B cell (primary cell): ENCODE measurements at regions not wholly inside any gene's neighbourhood (a gene's known extent, or its start where the extent isn't known, plus 50 kb on each side); places are given as distances from the start of the nearest gene placed in this dataset.

Source experiments
- ATAC-seq: fragments of 200-7000 bp; cut with Tn5 transposase; one replicate; pipeline ENCODE4 v1.10.0; 2021; ENCODE audit warnings: low read depth, mild to moderate bottlenecking, moderate number of reproducible peaks, moderate library complexity
- CTCF ChIA-PET: fragments of 350-600 bp; sonication (Branson Sonifier 250); formaldehyde crosslinking; loops from one replicate; lab custom pipeline; 2021; ENCODE audit warnings: antibody characterized with exemption, inconsistent platforms; lab: Charles Lee
- POLR2A ChIA-PET: fragments of 350-600 bp; sonication (Branson Sonifier 250); formaldehyde crosslinking; loops from one replicate; lab custom pipeline; 2021; ENCODE audit warnings: antibody characterized with exemption; lab: Charles Lee
- DNase-seq: peaks from one replicate; pipeline ENCODE4 v3.0.0; 2013
- H2AFZ ChIP-seq: 2 replicates; pipeline ENCODE4 v1.6.1; 2012; ENCODE audit warnings: mild to moderate bottlenecking, low read depth, low read length; ENCODE audit not compliant: insufficient read depth, poor library complexity, severe bottlenecking
- H3K27ac ChIP-seq, 2 donors: 1 replicate in 1 of 2; 2 replicates in 1 of 2; pipeline ENCODE4 v1.5.1; 2012 to 2013; ENCODE audit warnings: low read length in 2 of 2, mild to moderate bottlenecking in 2 of 2, moderate library complexity in 1 of 2
- H3K27me3 ChIP-seq, 4 experiments: fragments of 200-600 bp in 1 of 4; sonication (generic) in 1 of 4; replicated peaks in 1 of 4; 1 replicate in 2 of 4; 2 replicates in 2 of 4; pipeline versions ENCODE4 v1.6.1 to v1.7.0; 2013 to 2016; ENCODE audit warnings: low read length in 3 of 4, mild to moderate bottlenecking in 2 of 4, mixed read lengths in 1 of 4, moderate library complexity in 1 of 4; ENCODE audit not compliant: insufficient read depth in 4 of 4, control insufficient read depth in 3 of 4; ENCODE audit errors: control extremely low read depth in 1 of 4
- H3K36me3 ChIP-seq, 2 experiments: replicated peaks in 1 of 2; 1 replicate in 1 of 2; 2 replicates in 1 of 2; pipeline versions ENCODE4 v1.6.1 to v1.7.1; 2013; ENCODE audit warnings: low read length in 1 of 2; ENCODE audit not compliant: insufficient read depth in 2 of 2, control insufficient read depth in 1 of 2; ENCODE audit errors: control extremely low read depth in 1 of 2, extremely low read depth in 1 of 2
- H3K4me1 ChIP-seq, 2 donors: fragments of 200-600 bp in 1 of 2; sonication (generic) in 1 of 2; 1 replicate in 1 of 2; 2 replicates in 1 of 2; pipeline versions ENCODE4 v1.5.1 to v1.6.1; 2013 to 2017; ENCODE audit warnings: low read length in 2 of 2; ENCODE audit not compliant: control insufficient read depth in 2 of 2, insufficient read depth in 2 of 2
- H3K4me2 ChIP-seq: replicated peaks from 2 replicates; pipeline ENCODE3; 2012; ENCODE audit warnings: mild to moderate bottlenecking, low read depth, low read length; ENCODE audit not compliant: poor library complexity, severe bottlenecking
- H3K4me3 ChIP-seq, 5 experiments: fragments of 200-600 bp in 1 of 5; sonication (generic) in 1 of 5; 1 replicate in 3 of 5; 2 replicates in 2 of 5; pipeline versions ENCODE4 v1.5.1 to v1.7.0; 2011 to 2016; ENCODE audit warnings: low read length in 4 of 5, mild to moderate bottlenecking in 4 of 5, low read depth in 2 of 5, control low read depth in 1 of 5, moderate library complexity in 1 of 5; ENCODE audit not compliant: insufficient read depth in 1 of 5; ENCODE audit errors: control extremely low read depth in 1 of 5, extremely low read depth in 1 of 5
- H3K79me2 ChIP-seq: fragments of 200-600 bp; sonication (generic); one replicate; pipeline ENCODE4 v1.6.0; 2016; ENCODE audit warnings: low read length; ENCODE audit not compliant: control insufficient read depth, insufficient read depth
- H3K9ac ChIP-seq: fragments of 200-600 bp; sonication (generic); 2 replicates; pipeline ENCODE4 v1.6.1; 2017; ENCODE audit warnings: mild to moderate bottlenecking, low read length, moderate library complexity
- H3K9me3 ChIP-seq, 3 donors: one replicate each; pipeline versions ENCODE4 v1.6.1 to v1.7.1; 2013; ENCODE audit warnings: low read length in 2 of 3; ENCODE audit not compliant: control insufficient read depth in 2 of 3, insufficient read depth in 1 of 3; ENCODE audit errors: control extremely low read depth in 1 of 3
- H4K20me1 ChIP-seq: 2 replicates; pipeline ENCODE4 v1.6.0; 2012; ENCODE audit warnings: mild to moderate bottlenecking, low read length; ENCODE audit not compliant: insufficient read depth, control insufficient read depth, poor library complexity, severe bottlenecking
- H3K27ac Mint-ChIP-seq: one replicate; pipeline ENCODE4 v1.8.0; 2021; ENCODE audit warnings: mixed read lengths
- H3K27me3 Mint-ChIP-seq: one replicate; pipeline ENCODE4 v1.8.0; 2021; ENCODE audit warnings: mixed read lengths
- H3K4me1 Mint-ChIP-seq: one replicate; pipeline ENCODE4 v1.8.0; 2021; ENCODE audit warnings: mixed read lengths
- H3K4me3 Mint-ChIP-seq: one replicate; pipeline ENCODE4 v1.8.0; 2021; ENCODE audit warnings: mixed read lengths
- H3K9me3 Mint-ChIP-seq: one replicate; pipeline ENCODE4 v1.8.0; 2022; ENCODE audit warnings: mixed read lengths; ENCODE audit not compliant: insufficient read depth
- EZH2 ChIP-seq: IDR thresholded peaks from 2 replicates; pipeline ENCODE4 v1.6.1; 2012; ENCODE audit warnings: borderline replicate concordance, low read depth, mild to moderate bottlenecking, moderate library complexity, low read length; ENCODE audit not compliant: insufficient read depth, poor library complexity, severe bottlenecking
- WGBS: methylation state at CpG from one replicate; pipeline ENCODE4 v1.1.5; 2013; ENCODE audit warnings: missing lambda C conversion rate; ENCODE audit not compliant: insufficient coverage; 5-methylcytosine and 5-hydroxymethylcytosine counted together
- intact Hi-C: fragments of 100-400 bp; cut with micrococcal nuclease; formaldehyde crosslinking; loops from one replicate; pipeline ENCODE4 v1.10.0; 2022
- TF ChIP-seq, protein P1 (sequence below): fragments of 200-600 bp; IDR thresholded peaks from one replicate; pipeline ENCODE4 v1.8.0; 2022; ENCODE audit warnings: antibody characterized with exemption, mild to moderate bottlenecking

DNA sequence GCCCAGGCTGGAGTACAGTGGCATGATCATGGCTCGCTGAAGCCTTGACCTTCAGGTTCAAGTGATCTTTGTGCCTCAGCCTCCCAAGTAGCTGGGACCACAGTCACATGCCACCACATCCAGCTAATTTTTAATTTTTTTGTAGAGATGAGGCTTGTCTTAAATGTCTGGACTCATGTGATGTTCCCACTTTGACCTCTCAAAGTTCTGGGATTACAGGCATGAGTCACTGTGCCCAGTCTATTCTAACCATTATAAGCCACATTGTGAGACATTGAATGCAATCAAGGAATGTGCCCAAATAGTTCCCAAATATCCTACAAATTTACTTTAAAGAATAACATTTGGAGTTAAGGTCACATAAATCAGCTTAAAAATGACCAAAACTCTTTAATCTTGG, 130.7 kb upstream of the ARID2 start:
- Mint-ChIP-seq H3K9me3 (peaks cover 3% of the 10 kb centered on the region), H3K4me3 (no peak overlapping the region), H3K4me1 (no peaks in the 10 kb centered on the region), H3K27me3 (peaks cover 8% of the 10 kb centered on the region), H3K27ac (no peak overlapping the region)
- H4K20me1 ChIP-seq, result no peaks in the 10 kb centered on the region
- no peaks in the 10 kb centered on the region for H3K4me1 ChIP-seq
- no peak overlapping the region for H3K4me3 ChIP-seq
- DNase-seq (no peak), ATAC-seq (no peak)
- H3K9ac ChIP-seq, result no peak overlapping the region
- no peak for TF ChIP-seq EZH2
- TF ChIP-seq, protein P1, sequence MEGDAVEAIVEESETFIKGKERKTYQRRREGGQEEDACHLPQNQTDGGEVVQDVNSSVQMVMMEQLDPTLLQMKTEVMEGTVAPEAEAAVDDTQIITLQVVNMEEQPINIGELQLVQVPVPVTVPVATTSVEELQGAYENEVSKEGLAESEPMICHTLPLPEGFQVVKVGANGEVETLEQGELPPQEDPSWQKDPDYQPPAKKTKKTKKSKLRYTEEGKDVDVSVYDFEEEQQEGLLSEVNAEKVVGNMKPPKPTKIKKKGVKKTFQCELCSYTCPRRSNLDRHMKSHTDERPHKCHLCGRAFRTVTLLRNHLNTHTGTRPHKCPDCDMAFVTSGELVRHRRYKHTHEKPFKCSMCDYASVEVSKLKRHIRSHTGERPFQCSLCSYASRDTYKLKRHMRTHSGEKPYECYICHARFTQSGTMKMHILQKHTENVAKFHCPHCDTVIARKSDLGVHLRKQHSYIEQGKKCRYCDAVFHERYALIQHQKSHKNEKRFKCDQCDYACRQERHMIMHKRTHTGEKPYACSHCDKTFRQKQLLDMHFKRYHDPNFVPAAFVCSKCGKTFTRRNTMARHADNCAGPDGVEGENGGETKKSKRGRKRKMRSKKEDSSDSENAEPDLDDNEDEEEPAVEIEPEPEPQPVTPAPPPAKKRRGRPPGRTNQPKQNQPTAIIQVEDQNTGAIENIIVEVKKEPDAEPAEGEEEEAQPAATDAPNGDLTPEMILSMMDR, result no peak
- no peaks in the 10 kb centered on the region for H3K36me3 ChIP-seq
- H3K4me2 ChIP-seq, result no peak overlapping the region
- no peaks in the 10 kb centered on the region for H3K27me3 ChIP-seq
- WGBS, result no CpG with 5 or more reads among the region's 1 CpG
- no peak overlapping the region for H3K27ac ChIP-seq
- no peak overlapping the region for H2AFZ ChIP-seq
- ChIA-PET POLR2A (no interaction called here), CTCF (interaction anchor here (0.7 to 1.5 kb wide), 2 partner anchors 55 to 130 kb away, joined by 3 to 7 read pairs; no protein-coding TSS in a partner anchor)
- intact Hi-C loops, result no loop called here
- no peaks in the 10 kb centered on the region for H3K9me3 ChIP-seq
- no peaks in the 10 kb centered on the region for H3K79me2 ChIP-seq

DNA sequence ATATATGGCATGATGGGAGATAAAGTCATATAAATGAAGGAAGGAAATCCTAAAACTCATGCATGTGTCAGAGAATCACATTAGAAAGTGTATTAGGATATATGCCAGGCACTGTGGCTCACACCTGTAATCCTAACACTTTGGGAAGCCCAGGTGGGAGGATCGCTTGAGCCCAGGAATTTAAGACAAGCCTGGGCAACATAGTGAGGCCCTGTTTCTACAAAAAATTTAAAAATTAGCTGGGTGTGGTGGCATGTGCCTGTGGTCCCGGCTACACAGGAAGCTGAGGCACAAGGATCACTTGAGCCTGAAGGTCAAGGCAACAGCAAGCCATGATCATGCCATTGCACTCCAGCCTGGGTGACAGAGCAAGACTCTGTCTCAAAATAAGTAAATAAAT, 130.3 kb upstream of the ARID2 start:
- 81% methylated on average over 2 of the region's 2 CpGs for WGBS

More for the DNA sequence above, 130.3 kb upstream of the ARID2 start:
- DNase-seq (no peak), ATAC-seq (no peak)
- H3K4me3 ChIP-seq, result no peak overlapping the region
- POLR2A ChIA-PET, result no interaction called here
- Mint-ChIP-seq H3K27me3 (peaks cover 8% of the 10 kb centered on the region), H3K9me3 (peaks cover 3% of the 10 kb centered on the region), H3K27ac (no peak overlapping the region), H3K4me1 (no peaks in the 10 kb centered on the region), H3K4me3 (no peak overlapping the region)
- no peaks in the 10 kb centered on the region for H3K9me3 ChIP-seq
- CTCF ChIA-PET, result interaction anchor here (0.7 to 1.5 kb wide), 2 partner anchors 56 to 130 kb away, joined by 3 to 7 read pairs; no protein-coding TSS in a partner anchor
- no peaks in the 10 kb centered on the region for H3K36me3 ChIP-seq
- no peak for TF ChIP-seq EZH2
- TF ChIP-seq, protein P1, result no peak
- no peaks in the 10 kb centered on the region for H4K20me1 ChIP-seq
- H3K79me2 ChIP-seq, result no peaks in the 10 kb centered on the region
- no peak overlapping the region for H3K9ac ChIP-seq
- intact Hi-C loops, result no loop called here
- no peaks in the 10 kb centered on the region for H3K4me1 ChIP-seq
- H3K4me2 ChIP-seq, result no peak overlapping the region
- no peak overlapping the region for H3K27ac ChIP-seq
- H2AFZ ChIP-seq, result no peak overlapping the region
- no peaks in the 10 kb centered on the region for H3K27me3 ChIP-seq
